IMR-90 (cell line): ENCODE measurements at regions not wholly inside any gene's neighbourhood (a gene's known extent, or its start where the extent isn't known, plus 50 kb on each side); places are given as distances from the start of the nearest gene placed in this dataset.

ENCODE experiments used
- ATAC-seq: fragments of 200-7000 bp; cut with Tn5 transposase; 2 replicates; pipeline ENCODE4 v1.9.1; 2020; ENCODE audit warnings: low read depth, mild to moderate bottlenecking, moderate library complexity
- BruUV-seq: library from RNA; stranded (reverse); fragments of 400-500 nt; replicated peaks from 2 replicates; lab custom pipeline; 2021; lab: Mats Ljungman, UMichigan
- CTCF ChIA-PET: fragments of 300-600 bp; formaldehyde crosslinking; extraction: SDS; loops from one replicate; lab custom pipeline; 2021; ENCODE audit warnings: antibody characterized with exemption; lab: Yijun Ruan, JAX
- POLR2A ChIA-PET: fragments of 300-600 bp; sonication (Branson Sonifier 250); formaldehyde crosslinking; loops from one replicate; lab custom pipeline; 2022; ENCODE audit warnings: antibody characterized with exemption; ENCODE audit not compliant: unreplicated experiment; lab: Charles Lee
- DNase-seq: peaks from one replicate; pipeline ENCODE4 v3.0.0; 2013
- H2AFZ ChIP-seq: replicated peaks from 2 replicates; pipeline ENCODE3; 2013; ENCODE audit warnings: low read length, mild to moderate bottlenecking; ENCODE audit not compliant: poor library complexity
- H2AK5ac ChIP-seq: 2 replicates; pipeline ENCODE4 v1.6.1; 2013; ENCODE audit warnings: low read depth, low read length, inconsistent platforms
- H2AK9ac ChIP-seq: replicated peaks from 2 replicates; pipeline ENCODE3; 2013; ENCODE audit warnings: mild to moderate bottlenecking, low read depth, low read length, moderate library complexity; ENCODE audit not compliant: poor library complexity
- H2BK120ac ChIP-seq: 2 replicates; pipeline ENCODE4 v1.6.1; 2013; ENCODE audit warnings: low read depth, low read length, inconsistent platforms
- H2BK15ac ChIP-seq: 3 replicates; pipeline ENCODE4 v1.6.1; 2013; ENCODE audit warnings: low read depth, low read length, inconsistent platforms
- H2BK20ac ChIP-seq: 2 replicates; pipeline ENCODE4 v1.6.1; 2013; ENCODE audit warnings: low read depth, mild to moderate bottlenecking, inconsistent platforms, low read length, moderate library complexity
- H2BK5ac ChIP-seq: 2 replicates; pipeline ENCODE4 v1.6.1; 2013; ENCODE audit warnings: mild to moderate bottlenecking, low read depth, low read length, inconsistent platforms; ENCODE audit not compliant: poor library complexity, severe bottlenecking
- H3K14ac ChIP-seq: replicated peaks from 2 replicates; pipeline ENCODE4 v1.6.1; 2013; ENCODE audit warnings: low read depth, low read length, inconsistent platforms
- H3K18ac ChIP-seq: 2 replicates; pipeline ENCODE4 v1.6.1; 2013; ENCODE audit warnings: low read depth, low read length, control low read depth
- H3K23ac ChIP-seq: 2 replicates; pipeline ENCODE4 v1.6.1; 2013; ENCODE audit warnings: low read depth, low read length, inconsistent platforms
- H3K27ac ChIP-seq: 2 replicates; pipeline ENCODE4 v1.5.1; 2013; ENCODE audit warnings: mild to moderate bottlenecking, control low read depth, low read length; ENCODE audit not compliant: insufficient read depth
- H3K27me3 ChIP-seq: 2 replicates; pipeline ENCODE4 v1.6.1; 2013; ENCODE audit warnings: low read length; ENCODE audit not compliant: control insufficient read depth, insufficient read depth
- H3K36me3 ChIP-seq: 2 replicates; pipeline ENCODE4 v1.6.1; 2013; ENCODE audit warnings: low read length, mixed read lengths; ENCODE audit not compliant: control insufficient read depth, insufficient read depth
- H3K4ac ChIP-seq: 2 replicates; pipeline ENCODE4 v1.6.1; 2013; ENCODE audit warnings: low read depth, low read length, inconsistent platforms
- H3K4me1 ChIP-seq: 2 replicates; pipeline ENCODE4 v1.6.1; 2013; ENCODE audit warnings: low read length, mixed read lengths; ENCODE audit not compliant: control insufficient read depth, insufficient read depth
- H3K4me2 ChIP-seq: 2 replicates; pipeline ENCODE4 v1.6.1; 2013; ENCODE audit warnings: low read depth, mild to moderate bottlenecking, control low read depth, low read length, moderate library complexity
- H3K4me3 ChIP-seq: 2 replicates; pipeline ENCODE4 v1.5.1; 2013; ENCODE audit warnings: low read depth, mild to moderate bottlenecking, control low read depth, low read length, moderate library complexity; ENCODE audit not compliant: insufficient read depth
- H3K56ac ChIP-seq: 2 replicates; pipeline ENCODE4 v1.6.1; 2013; ENCODE audit warnings: low read length, inconsistent platforms; ENCODE audit not compliant: insufficient read depth; ENCODE audit errors: extremely low read depth
- H3K79me1 ChIP-seq, 2 experiments: 2 replicates each; pipeline ENCODE4 v1.6.1; 2013; ENCODE audit warnings: low read length in 2 of 2, inconsistent platforms in 1 of 2, low read depth in 1 of 2
- H3K9ac ChIP-seq: 2 replicates; pipeline ENCODE4 v1.6.1; 2013; ENCODE audit warnings: low read depth, low read length, control low read depth
- H3K9me1 ChIP-seq: 2 replicates; pipeline ENCODE4 v1.6.1; 2013; ENCODE audit warnings: low read length, inconsistent platforms; ENCODE audit not compliant: insufficient read depth
- H3K9me3 ChIP-seq: 2 replicates; pipeline ENCODE4 v1.6.1; 2013; ENCODE audit warnings: low read length; ENCODE audit not compliant: control insufficient read depth, insufficient read depth
- H4K20me1 ChIP-seq: 2 replicates; pipeline ENCODE4 v1.6.1; 2013; ENCODE audit warnings: low read length, inconsistent platforms; ENCODE audit not compliant: insufficient read depth
- H4K5ac ChIP-seq: 2 replicates; pipeline ENCODE4 v1.6.1; 2013; ENCODE audit warnings: mild to moderate bottlenecking, low read depth, low read length, control low read depth
- H4K8ac ChIP-seq, 2 experiments: 2 replicates each; pipeline ENCODE4 v1.6.1; 2013; ENCODE audit warnings: low read depth in 2 of 2, low read length in 2 of 2, control low read depth in 1 of 2, inconsistent platforms in 1 of 2
- H4K91ac ChIP-seq: 2 replicates; pipeline ENCODE4 v1.6.1; 2013; ENCODE audit warnings: low read depth, low read length, inconsistent platforms; ENCODE audit not compliant: insufficient read depth
- CHD1 ChIP-seq: IDR thresholded peaks from 2 replicates; pipeline ENCODE4 v1.6.1; 2012; ENCODE audit warnings: low read depth, low read length, improper control_type of control experiment
- NFE2L2 ChIP-seq: fragments of 150-350 bp; IDR thresholded peaks from 2 replicates; pipeline ENCODE4 v1.6.1; 2016; ENCODE audit warnings: low read depth, mild to moderate bottlenecking, low read length
- RCOR1 ChIP-seq: IDR thresholded peaks from 2 replicates; pipeline ENCODE4 v1.6.1; 2012; ENCODE audit warnings: mild to moderate bottlenecking, low read length, improper control_type of control experiment; ENCODE audit not compliant: insufficient replicate concordance
- USF2 ChIP-seq: fragments of 150-350 bp; IDR thresholded peaks from 2 replicates; pipeline ENCODE4 v1.6.1; 2017; ENCODE audit warnings: mild to moderate bottlenecking, antibody characterized with exemption, low read length, low read depth
- WGBS, 2 experiments: methylation state at CpG; one replicate each; pipeline versions ENCODE4 v1.1.5 to v1.1.7; 2013; ENCODE audit warnings: missing lambda C conversion rate in 2 of 2; ENCODE audit not compliant: insufficient read length in 1 of 2; ENCODE audit errors: extremely low coverage in 2 of 2; 5-methylcytosine and 5-hydroxymethylcytosine counted together
- dilution Hi-C: fragments of 300-500 bp; cut with HindIII; formaldehyde crosslinking; loops from one replicate; pipeline ENCODE4 v1.14.3; 2018; ENCODE audit warnings: low sequenced_read_pairs; ENCODE audit not compliant: unreplicated experiment
- in situ Hi-C: fragments of 300-500 bp; cut with MboI; formaldehyde crosslinking; loops from 3 replicates; pipeline ENCODE4 v1.14.3; 2019; ENCODE audit warnings: low sequenced_read_pairs, inconsistent platforms, mixed read lengths
- intact Hi-C: fragments of 100-400 bp; cut with micrococcal nuclease; formaldehyde crosslinking; loops from 2 replicates; pipeline ENCODE4 v1.10.0; 2022
- TF ChIP-seq, protein P1 (sequence below): conservative IDR thresholded peaks from 2 replicates; pipeline ENCODE4 v1.5.1; 2012; ENCODE audit warnings: mild to moderate bottlenecking, low read depth, low read length, improper control_type of control experiment

DNA sequence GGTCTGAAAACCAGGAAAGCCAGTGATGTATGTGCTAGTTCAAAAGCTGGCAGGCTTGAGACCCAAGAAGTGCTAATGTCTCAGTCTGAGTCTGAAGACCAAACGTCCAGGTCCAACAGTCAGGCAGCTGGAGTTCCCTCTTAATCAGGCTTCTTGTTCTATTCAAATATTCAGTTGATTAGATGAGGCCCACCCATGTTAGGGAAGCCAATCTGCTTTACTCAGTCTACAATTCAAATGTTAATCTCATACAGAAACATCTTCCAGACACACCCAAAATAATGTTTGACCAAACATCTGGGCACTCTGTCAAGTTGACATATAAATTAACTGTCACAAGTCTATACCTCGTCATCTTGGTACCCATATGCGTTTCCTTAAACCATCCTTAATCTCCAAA lies 72.4 kb upstream of the IL2 start:
- ATAC-seq (no peak), DNase-seq (no peak)
- no TSS peak for BruUV-seq

More for the DNA sequence above, 72.4 kb upstream of the IL2 start:
- no peak overlapping the region for H3K4ac ChIP-seq
- H4K5ac ChIP-seq, result no peak overlapping the region
- CTCF ChIA-PET, result no interaction called here
- no peak overlapping the region for H2AK9ac ChIP-seq
- H2BK5ac ChIP-seq, result no peak overlapping the region
- no peak overlapping the region for H3K18ac ChIP-seq
- H3K23ac ChIP-seq, result no peak overlapping the region
- H3K4me3 ChIP-seq, result no peak overlapping the region
- no peak overlapping the region for H3K27ac ChIP-seq
- 0% methylated on average over 1 of the region's 3 CpGs; no CpG with 5 or more reads in 1 of the 2 experiments for WGBS, 2 experiments
- no peaks in the 10 kb centered on the region for H3K4me1 ChIP-seq
- POLR2A ChIA-PET, result no interaction called here
- no peaks in the 10 kb centered on the region for H4K20me1 ChIP-seq
- no peak overlapping the region for H3K14ac ChIP-seq
- H2BK120ac ChIP-seq, result no peak overlapping the region
- TF ChIP-seq RCOR1 (no peak), USF2 (no peak), NFE2L2 (no peak), CHD1 (no peak)
- TF ChIP-seq, protein P1, sequence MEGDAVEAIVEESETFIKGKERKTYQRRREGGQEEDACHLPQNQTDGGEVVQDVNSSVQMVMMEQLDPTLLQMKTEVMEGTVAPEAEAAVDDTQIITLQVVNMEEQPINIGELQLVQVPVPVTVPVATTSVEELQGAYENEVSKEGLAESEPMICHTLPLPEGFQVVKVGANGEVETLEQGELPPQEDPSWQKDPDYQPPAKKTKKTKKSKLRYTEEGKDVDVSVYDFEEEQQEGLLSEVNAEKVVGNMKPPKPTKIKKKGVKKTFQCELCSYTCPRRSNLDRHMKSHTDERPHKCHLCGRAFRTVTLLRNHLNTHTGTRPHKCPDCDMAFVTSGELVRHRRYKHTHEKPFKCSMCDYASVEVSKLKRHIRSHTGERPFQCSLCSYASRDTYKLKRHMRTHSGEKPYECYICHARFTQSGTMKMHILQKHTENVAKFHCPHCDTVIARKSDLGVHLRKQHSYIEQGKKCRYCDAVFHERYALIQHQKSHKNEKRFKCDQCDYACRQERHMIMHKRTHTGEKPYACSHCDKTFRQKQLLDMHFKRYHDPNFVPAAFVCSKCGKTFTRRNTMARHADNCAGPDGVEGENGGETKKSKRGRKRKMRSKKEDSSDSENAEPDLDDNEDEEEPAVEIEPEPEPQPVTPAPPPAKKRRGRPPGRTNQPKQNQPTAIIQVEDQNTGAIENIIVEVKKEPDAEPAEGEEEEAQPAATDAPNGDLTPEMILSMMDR, result no peak
- H3K36me3 ChIP-seq, result no peaks in the 10 kb centered on the region
- in situ Hi-C loops, result no loop called here
- H4K91ac ChIP-seq, result no peak overlapping the region
- no peak overlapping the region for H3K4me2 ChIP-seq
- peaks cover 2% of the 10 kb centered on the region; the same call in 1 of the 2 replicates for H3K27me3 ChIP-seq
- dilution Hi-C loops, result no loop called here
- no peaks in the 10 kb centered on the region for H3K9me1 ChIP-seq
- no peak overlapping the region for H2BK20ac ChIP-seq
- no peak overlapping the region for H2AFZ ChIP-seq
- intact Hi-C loops, result no loop called here
- H2AK5ac ChIP-seq, result no peak overlapping the region
- no peaks in the 10 kb centered on the region for H3K9me3 ChIP-seq
- H2BK15ac ChIP-seq, result no peak overlapping the region
- H3K79me1 ChIP-seq, result no peaks in the 10 kb centered on the region
- H4K8ac ChIP-seq, result no peak overlapping the region
- no peak overlapping the region for H3K9ac ChIP-seq
- H3K56ac ChIP-seq, result no peak overlapping the region
